ENCODE measurements at regions not wholly inside any gene's neighbourhood (a gene's known extent, or its start where the extent isn't known, plus 50 kb on each side); places are given as distances from the start of the nearest gene placed in this dataset.

DNA sequence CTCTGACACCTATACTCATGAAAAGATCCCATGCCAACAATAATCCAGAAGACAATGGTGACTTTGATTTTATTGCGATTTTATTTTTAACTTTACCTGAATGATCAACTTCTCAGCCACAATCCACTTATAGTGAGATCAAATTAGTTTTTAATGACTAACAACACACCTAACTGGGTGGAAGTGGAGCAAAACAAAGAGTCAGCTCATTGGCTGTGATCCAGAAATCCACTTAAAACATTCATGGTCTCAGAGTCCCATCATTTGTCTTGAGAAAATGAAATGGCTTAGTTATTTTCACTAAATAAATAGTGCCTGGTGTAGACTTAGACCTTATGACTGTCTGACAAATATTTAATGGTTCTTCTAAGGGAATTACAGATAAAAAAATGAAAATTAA is 1177.8 kb downstream of the NLGN4Y start:
- peak; percentile 68 for DNase-seq

- DNase-seq, result no peak
These were observed 1180.6 kb downstream of the NLGN4Y start for GRCh38 chrY:15704906-15705305.

- DNase-seq, result no peak
These were observed 1225.5 kb downstream of the NLGN4Y start for GRCh38 chrY:15749533-15750433.

- DNase-seq, result no peak
These were observed 1226.7 kb downstream of the NLGN4Y start for GRCh38 chrY:15751001-15751400.

DNA sequence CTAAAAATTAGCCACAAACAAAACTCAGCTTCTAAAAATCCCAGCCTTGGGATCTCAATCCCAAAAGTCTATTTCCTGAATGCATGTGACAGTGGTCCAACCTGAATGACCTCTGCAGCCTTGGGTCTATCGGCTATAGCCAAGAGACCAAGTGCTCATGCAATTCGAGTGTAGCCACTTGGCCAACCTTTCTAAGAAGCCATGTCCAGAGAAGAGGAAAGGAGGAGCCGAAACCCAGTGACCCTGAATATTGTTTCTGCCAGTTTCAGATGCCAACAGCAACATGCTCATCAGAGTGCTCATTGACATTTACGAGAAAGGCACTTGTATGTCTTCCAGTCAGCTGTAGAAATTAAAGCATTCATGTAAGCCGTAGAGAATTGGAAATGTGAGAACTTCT is 1231.9 kb downstream of the NLGN4Y start:
- no peak for DNase-seq

DNA sequence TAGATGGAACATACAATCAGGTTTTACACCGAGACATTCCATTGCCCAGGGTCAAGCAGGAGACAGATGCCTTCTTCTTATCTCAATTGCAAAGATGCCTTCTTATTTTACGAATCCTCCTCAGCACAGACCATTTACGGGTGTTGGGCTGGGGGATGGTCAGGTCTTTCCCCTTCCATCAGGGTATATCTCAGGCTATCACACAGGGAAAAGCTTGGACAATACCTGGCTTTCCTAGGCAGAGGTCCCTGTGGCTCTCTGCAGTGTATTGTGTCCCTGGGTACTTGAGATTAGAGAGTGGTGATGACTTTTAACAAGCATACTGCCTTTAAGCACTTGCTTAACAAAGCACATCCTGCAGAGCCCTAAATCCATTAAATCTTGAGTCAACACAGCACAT is 1249.2 kb downstream of the NLGN4Y start:
- peak; percentile 11 for DNase-seq

- no peak for DNase-seq
These were observed 1251.6 kb downstream of the NLGN4Y start for GRCh38 chrY:15775880-15776279.

DNA sequence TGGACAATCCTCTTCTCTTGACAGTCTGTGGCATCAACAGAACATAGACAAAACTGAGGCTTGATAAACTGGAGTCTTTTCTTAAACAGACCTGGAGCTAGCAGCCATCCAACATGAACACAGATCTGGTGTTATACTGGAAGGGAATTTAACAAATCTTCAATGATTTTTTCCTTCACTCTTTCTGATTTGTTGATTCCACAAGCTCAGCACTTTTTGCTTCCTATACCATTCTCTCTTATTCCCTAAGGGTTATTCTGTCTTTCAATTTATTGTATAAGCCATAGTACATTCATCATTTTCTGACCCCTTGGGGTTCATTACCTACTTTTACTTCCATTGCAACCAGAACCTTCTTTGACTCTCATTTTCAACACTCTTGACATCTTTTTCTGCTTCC is 1255.6 kb downstream of the NLGN4Y start:
- no peak for DNase-seq

- DNase-seq, result no peak
These were observed 1275.7 kb downstream of the NLGN4Y start for GRCh38 chrY:15800021-15800420.

DNA sequence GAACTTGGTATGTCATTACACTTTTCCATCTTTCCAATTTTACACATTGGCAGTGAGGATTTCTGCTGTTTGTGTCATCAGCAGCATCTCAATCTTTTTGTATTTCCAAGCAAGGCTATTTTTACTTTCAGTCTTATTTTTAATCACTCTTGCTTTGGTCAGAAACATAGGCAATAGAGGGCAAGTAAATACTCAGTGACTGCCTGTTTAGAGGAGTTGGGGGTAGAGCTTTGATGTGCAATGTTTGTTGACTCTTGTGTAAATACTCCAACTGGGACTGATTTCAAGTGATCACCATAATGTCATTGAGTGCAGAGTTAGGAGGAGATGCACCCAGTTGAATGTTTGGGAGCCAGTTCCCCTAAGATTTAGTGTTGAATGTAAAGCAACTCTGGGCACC is 1281.7 kb downstream of the NLGN4Y start:
- DNase-seq, result no peak

DNA sequence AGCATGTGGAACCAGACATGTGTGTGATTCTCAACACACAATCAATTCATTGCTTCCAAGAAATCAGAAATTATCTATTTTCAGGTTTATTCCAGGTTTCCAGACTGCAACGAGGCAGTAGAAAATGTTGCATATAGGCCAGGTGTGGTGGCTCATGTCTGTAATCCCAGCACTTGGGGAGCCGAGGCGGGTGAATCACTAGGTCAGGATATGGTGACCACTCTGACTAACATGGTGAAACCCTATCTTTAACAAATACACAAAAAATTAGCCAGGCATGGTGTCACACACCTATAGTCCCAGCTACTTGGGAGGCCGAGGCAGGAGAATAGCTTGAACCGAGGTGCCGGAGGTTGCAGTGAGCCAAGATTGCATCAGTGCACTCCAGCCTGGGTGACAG is 1289.9 kb downstream of the NLGN4Y start:
- no peak for DNase-seq
